ENCODE measurements at regions not wholly inside any gene's neighbourhood (a gene's known extent, or its start where the extent isn't known, plus 50 kb on each side); places are given as distances from the start of the nearest gene placed in this dataset.
A peak's percentile ranks its signal among the peaks of the same experiment; 100 is the strongest.

- H3K4me1 ChIP-seq (ENCODE audit: control insufficient read depth, extremely low read depth, insufficient read depth, low read length): no peaks in the 10 kb centered on the region
- H3K9me3 ChIP-seq (ENCODE audit: control insufficient read depth, insufficient read depth, low read depth, low read length): no peaks in the 10 kb centered on the region
- peak in 1 of 2 donors; percentile 9 for DNase-seq (ENCODE audit: low read depth in 2 of 2)
- H3K4me2 ChIP-seq (ENCODE audit: extremely low read depth, insufficient read depth, low read length): no peak overlapping the region
- no peak for TF ChIP-seq EZH2 (IDR thresholded peaks at IDR 0.05; ENCODE audit: low read length, missing control alignments)
- peak in 1 of 2 donors; percentile 22 for TF ChIP-seq CTCF (conservative IDR thresholded peaks at IDR 0.05 in 1 of 2, IDR thresholded peaks at IDR 0.05 in 1 of 2; ENCODE audit: low read depth in 1 of 2, low read length in 2 of 2)
- H3K36me3 ChIP-seq (ENCODE audit: control insufficient read depth, insufficient read depth, low read length): no peaks in the 10 kb centered on the region
- H4K20me1 ChIP-seq (ENCODE audit: control insufficient read depth, extremely low read depth, insufficient read depth, low read length): no peaks in the 10 kb centered on the region
- no peak overlapping the region for H2AFZ ChIP-seq (ENCODE audit: low read length)
- no peak overlapping the region for H3K27ac ChIP-seq (ENCODE audit: insufficient read depth, low read length)
- no peak overlapping the region for H3K9ac ChIP-seq (ENCODE audit: insufficient read depth, low read length)
- H3K4me3 ChIP-seq (replicated peaks in 1 of 4; ENCODE audit: control extremely low read depth in 1 of 4, insufficient read depth in 1 of 4, low read depth in 3 of 4, low read length in 4 of 4): no peak overlapping the region
- H3K27me3 ChIP-seq (ENCODE audit: control insufficient read depth, insufficient read depth, low read length): no peaks in the 10 kb centered on the region
- H3K79me2 ChIP-seq (ENCODE audit: control insufficient read depth, insufficient read depth, low read length): no peaks in the 10 kb centered on the region
Measured at GRCh38 chr7:110204527-110204926, 886.4 kb upstream of the LRRN3 start.

GRCh38 chr7:110205899-110206298 is 885.0 kb upstream of the LRRN3 start:
- peak in 1 of 2 donors; percentile 0 for DNase-seq (ENCODE audit: low read depth in 2 of 2)
- no peaks in the 10 kb centered on the region for H3K9me3 ChIP-seq (ENCODE audit: control insufficient read depth, insufficient read depth, low read depth, low read length)
- TF ChIP-seq EZH2 (IDR thresholded peaks at IDR 0.05; ENCODE audit: low read length, missing control alignments): no peak
- no peaks in the 10 kb centered on the region for H3K79me2 ChIP-seq (ENCODE audit: control insufficient read depth, insufficient read depth, low read length)
- H3K4me2 ChIP-seq (ENCODE audit: extremely low read depth, insufficient read depth, low read length): no peak overlapping the region
- no peaks in the 10 kb centered on the region for H3K36me3 ChIP-seq (ENCODE audit: control insufficient read depth, insufficient read depth, low read length)
- no peaks in the 10 kb centered on the region for H3K4me1 ChIP-seq (ENCODE audit: control insufficient read depth, extremely low read depth, insufficient read depth, low read length)
- no peak overlapping the region for H2AFZ ChIP-seq (ENCODE audit: low read length)
- no peaks in the 10 kb centered on the region for H4K20me1 ChIP-seq (ENCODE audit: control insufficient read depth, extremely low read depth, insufficient read depth, low read length)
- no peaks in the 10 kb centered on the region for H3K27me3 ChIP-seq (ENCODE audit: control insufficient read depth, insufficient read depth, low read length)
- no peak overlapping the region for H3K27ac ChIP-seq (ENCODE audit: insufficient read depth, low read length)
- no peak overlapping the region for H3K4me3 ChIP-seq (replicated peaks in 1 of 4; ENCODE audit: control extremely low read depth in 1 of 4, insufficient read depth in 1 of 4, low read depth in 3 of 4, low read length in 4 of 4)
- no peak overlapping the region for H3K9ac ChIP-seq (ENCODE audit: insufficient read depth, low read length)

GRCh38 chr7:110209884-110210283 is 881.0 kb upstream of the LRRN3 start:
- Histone ChIP-seq H3K9ac (ENCODE audit: insufficient read depth, low read length) (no peak overlapping the region), H3K9me3 (ENCODE audit: control insufficient read depth, insufficient read depth, low read depth, low read length) (no peaks in the 10 kb centered on the region), H3K4me1 (ENCODE audit: control insufficient read depth, extremely low read depth, insufficient read depth, low read length) (no peaks in the 10 kb centered on the region), H3K36me3 (ENCODE audit: control insufficient read depth, insufficient read depth, low read length) (no peaks in the 10 kb centered on the region), H3K79me2 (ENCODE audit: control insufficient read depth, insufficient read depth, low read length) (no peaks in the 10 kb centered on the region), H3K4me2 (ENCODE audit: extremely low read depth, insufficient read depth, low read length) (no peak overlapping the region), H4K20me1 (ENCODE audit: control insufficient read depth, extremely low read depth, insufficient read depth, low read length) (no peaks in the 10 kb centered on the region), H3K27ac (ENCODE audit: insufficient read depth, low read length) (no peak overlapping the region), H3K4me3 (replicated peaks in 1 of 4; ENCODE audit: control extremely low read depth in 1 of 4, insufficient read depth in 1 of 4, low read depth in 3 of 4, low read length in 4 of 4) (no peak overlapping the region), H3K27me3 (ENCODE audit: control insufficient read depth, insufficient read depth, low read length) (no peaks in the 10 kb centered on the region), H2AFZ (ENCODE audit: low read length) (no peak overlapping the region)
- no peak for TF ChIP-seq CTCF (conservative IDR thresholded peaks at IDR 0.05 in 1 of 2, IDR thresholded peaks at IDR 0.05 in 1 of 2; ENCODE audit: low read depth in 1 of 2, low read length in 2 of 2)
- no peak for TF ChIP-seq EZH2 (IDR thresholded peaks at IDR 0.05; ENCODE audit: low read length, missing control alignments)
- DNase-seq (ENCODE audit: low read depth in 2 of 2): no peak

Measured in fibroblast of lung (primary cell).